Suprapubic skin (tissue), 4 donors: ENCODE measurements at regions not wholly inside any gene's neighbourhood (a gene's known extent, or its start where the extent isn't known, plus 50 kb on each side); places are given as distances from the start of the nearest gene placed in this dataset.

Source experiments
- DNase-seq, 2 donors: peaks; one replicate each; pipeline ENCODE4 v3.0.0-alpha.2; 2019; ENCODE audit warnings: low spot score in 2 of 2
- H3K27ac ChIP-seq: fragments of 200-600 bp; sonication (generic); one replicate; pipeline ENCODE4 v1.5.1; 2019
- H3K27me3 ChIP-seq: fragments of 200-600 bp; sonication (generic); one replicate; pipeline ENCODE4 v1.5.1; 2019
- H3K36me3 ChIP-seq: fragments of 200-600 bp; sonication (generic); one replicate; pipeline ENCODE4 v1.5.1; 2019
- H3K4me1 ChIP-seq: fragments of 200-600 bp; sonication (generic); one replicate; pipeline ENCODE4 v1.5.1; 2019
- H3K4me3 ChIP-seq: fragments of 200-600 bp; sonication (generic); one replicate; pipeline ENCODE4 v1.5.1; 2019; ENCODE audit warnings: mild to moderate bottlenecking
- H3K9me3 ChIP-seq: fragments of 200-600 bp; sonication (generic); one replicate; pipeline ENCODE4 v1.5.1; 2019
- EP300 ChIP-seq: sonication (generic); formaldehyde crosslinking; IDR thresholded peaks from one replicate; pipeline ENCODE4 v1.6.1; 2017; ENCODE audit warnings: antibody characterized with exemption
- POLR2A ChIP-seq, 2 donors: fragments of 450-650 bp; IDR thresholded peaks; one replicate each; pipeline ENCODE4 v1.6.1; 2017; ENCODE audit warnings: antibody characterized with exemption in 2 of 2, mild to moderate bottlenecking in 2 of 2, moderate library complexity in 2 of 2
- POLR2AphosphoS5 ChIP-seq, 3 donors: sonication (generic); formaldehyde crosslinking; IDR thresholded peaks; one replicate each; pipeline ENCODE4 v1.6.1; 2017; ENCODE audit warnings: antibody characterized with exemption in 3 of 3
- WGBS: methylation state at CpG from one replicate; pipeline ENCODE4 v1.1.5; 2018; 5-methylcytosine and 5-hydroxymethylcytosine counted together
- TF ChIP-seq, protein P1 (sequence below), 2 donors: fragments of 200-600 bp in 1 of 2; fragments of 450-650 bp in 1 of 2; sonication (generic) in 1 of 2; IDR thresholded peaks; one replicate each; pipeline ENCODE4 v1.5.1; 2016 to 2019; ENCODE audit warnings: antibody characterized with exemption in 2 of 2, mild to moderate bottlenecking in 1 of 2, moderate library complexity in 1 of 2

DNA sequence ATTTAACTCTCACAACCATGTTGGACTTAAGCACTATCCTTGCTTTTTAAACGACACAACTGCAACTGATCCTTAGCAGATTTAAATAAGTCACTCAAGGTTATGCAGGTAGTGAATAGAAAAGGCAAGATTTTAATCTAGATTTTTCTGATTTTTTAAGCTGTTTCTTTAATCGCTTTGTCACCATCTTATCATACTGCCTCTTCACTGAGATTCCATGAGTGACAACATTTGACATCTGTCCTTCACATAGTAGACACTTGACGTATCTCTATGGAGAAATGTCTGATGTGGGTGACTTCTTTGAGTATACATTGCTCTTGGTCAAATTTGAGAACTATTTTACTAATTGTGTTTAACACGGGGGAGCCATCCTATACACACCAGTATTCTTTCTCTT is 839.7 kb downstream of the GATA3 start:
- 98% methylated on average over 4 of the region's 4 CpGs for WGBS
- no peak for DNase-seq

DNA sequence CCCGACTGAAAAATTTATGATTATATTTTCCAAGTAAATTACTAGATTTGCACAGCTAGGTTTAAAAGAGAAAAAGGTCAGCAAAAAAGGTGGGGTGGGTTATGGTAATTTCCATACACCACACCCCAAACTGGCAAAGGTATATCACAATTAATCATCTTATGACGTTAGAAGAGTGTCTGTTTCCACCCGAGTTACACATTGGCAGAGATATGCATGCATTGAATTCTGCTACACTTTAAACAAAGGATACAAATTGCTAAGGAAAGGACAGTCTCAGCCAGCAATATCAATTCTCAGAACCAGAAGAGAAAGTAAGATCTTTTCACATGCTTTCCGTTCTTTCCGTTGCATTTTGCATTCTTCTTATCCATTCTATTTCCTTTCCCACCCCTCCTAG is 843.3 kb downstream of the GATA3 start:
- no peak overlapping the region for H3K4me3 ChIP-seq
- TF ChIP-seq EP300 (no peak), POLR2A (IDR thresholded peaks at IDR 0.05) (no peak), POLR2AphosphoS5 (IDR thresholded peaks at IDR 0.05) (no peak)
- TF ChIP-seq, protein P1, sequence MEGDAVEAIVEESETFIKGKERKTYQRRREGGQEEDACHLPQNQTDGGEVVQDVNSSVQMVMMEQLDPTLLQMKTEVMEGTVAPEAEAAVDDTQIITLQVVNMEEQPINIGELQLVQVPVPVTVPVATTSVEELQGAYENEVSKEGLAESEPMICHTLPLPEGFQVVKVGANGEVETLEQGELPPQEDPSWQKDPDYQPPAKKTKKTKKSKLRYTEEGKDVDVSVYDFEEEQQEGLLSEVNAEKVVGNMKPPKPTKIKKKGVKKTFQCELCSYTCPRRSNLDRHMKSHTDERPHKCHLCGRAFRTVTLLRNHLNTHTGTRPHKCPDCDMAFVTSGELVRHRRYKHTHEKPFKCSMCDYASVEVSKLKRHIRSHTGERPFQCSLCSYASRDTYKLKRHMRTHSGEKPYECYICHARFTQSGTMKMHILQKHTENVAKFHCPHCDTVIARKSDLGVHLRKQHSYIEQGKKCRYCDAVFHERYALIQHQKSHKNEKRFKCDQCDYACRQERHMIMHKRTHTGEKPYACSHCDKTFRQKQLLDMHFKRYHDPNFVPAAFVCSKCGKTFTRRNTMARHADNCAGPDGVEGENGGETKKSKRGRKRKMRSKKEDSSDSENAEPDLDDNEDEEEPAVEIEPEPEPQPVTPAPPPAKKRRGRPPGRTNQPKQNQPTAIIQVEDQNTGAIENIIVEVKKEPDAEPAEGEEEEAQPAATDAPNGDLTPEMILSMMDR (IDR thresholded peaks at IDR 0.05) = no peak
- H3K9me3 ChIP-seq = no peaks in the 10 kb centered on the region
- H3K27me3 ChIP-seq = peaks cover 7% of the 10 kb centered on the region
- no peaks in the 10 kb centered on the region for H3K36me3 ChIP-seq
- DNase-seq = no peak
- 69% methylated on average over 5 of the region's 5 CpGs for WGBS
- H3K27ac ChIP-seq = no peak overlapping the region
- no peaks in the 10 kb centered on the region for H3K4me1 ChIP-seq

More for the DNA sequence above, 839.7 kb downstream of the GATA3 start:
- Histone ChIP-seq H3K27me3 (peaks cover 7% of the 10 kb centered on the region), H3K27ac (no peak overlapping the region), H3K9me3 (no peaks in the 10 kb centered on the region), H3K36me3 (no peaks in the 10 kb centered on the region), H3K4me1 (no peaks in the 10 kb centered on the region), H3K4me3 (no peak overlapping the region)
- no peak for TF ChIP-seq EP300
- no peak for TF ChIP-seq POLR2A (IDR thresholded peaks at IDR 0.05)
- TF ChIP-seq, protein P1 (IDR thresholded peaks at IDR 0.05) = no peak
- no peak for TF ChIP-seq POLR2AphosphoS5 (IDR thresholded peaks at IDR 0.05)

DNA sequence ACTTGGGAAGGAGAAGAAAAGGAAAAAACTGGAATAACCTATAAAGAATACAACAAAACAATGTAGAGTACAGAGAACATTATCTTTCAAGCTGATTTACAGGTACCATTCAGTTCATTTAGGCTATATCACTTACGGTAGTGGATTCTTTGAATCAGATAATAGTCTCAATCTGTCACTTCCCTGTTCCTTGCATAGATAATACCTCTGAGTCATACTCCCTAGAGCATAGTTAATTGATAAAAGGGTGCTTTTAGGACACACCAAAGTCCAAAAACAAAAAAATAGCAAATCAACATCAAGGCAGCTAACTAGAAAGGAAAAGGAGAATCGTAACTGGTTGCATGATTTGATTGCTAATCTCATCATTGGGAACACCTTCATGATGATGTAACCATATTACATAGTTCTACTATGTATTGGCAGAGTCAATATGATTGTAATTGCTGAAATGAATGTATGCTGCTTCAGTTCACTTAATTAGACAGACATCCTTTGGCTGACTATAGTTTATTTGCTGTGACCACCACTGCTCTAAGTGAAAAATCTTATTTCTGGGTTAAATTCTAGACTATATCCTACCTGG is 844.4 kb downstream of the GATA3 start:
- DNase-seq = no peak
- peaks cover 7% of the 10 kb centered on the region for H3K27me3 ChIP-seq
- no peak overlapping the region for H3K27ac ChIP-seq
- H3K9me3 ChIP-seq = no peaks in the 10 kb centered on the region
- H3K4me3 ChIP-seq = no peak overlapping the region
- TF ChIP-seq POLR2A (IDR thresholded peaks at IDR 0.05) = no peak
- H3K36me3 ChIP-seq = no peaks in the 10 kb centered on the region
- H3K4me1 ChIP-seq = no peaks in the 10 kb centered on the region
- 47% methylated on average over 2 of the region's 2 CpGs for WGBS

DNA sequence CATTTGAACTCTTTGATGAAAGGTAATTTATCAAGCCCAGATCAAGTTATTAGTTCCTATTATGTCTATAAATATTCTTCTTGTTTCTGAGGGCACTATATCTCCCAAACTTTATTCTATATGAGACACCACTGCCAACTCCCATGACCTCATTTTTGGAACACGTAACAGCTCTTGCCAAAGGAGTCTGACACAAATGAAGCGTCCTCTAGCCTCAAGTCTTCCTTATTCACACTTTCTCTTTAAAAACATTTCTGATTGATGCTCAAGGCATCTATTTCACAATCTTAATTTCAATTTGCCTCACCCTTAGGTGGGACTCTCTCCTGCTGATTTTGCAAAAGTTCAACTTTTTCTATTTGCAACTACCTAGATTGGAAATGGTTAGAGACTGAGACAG is 848.4 kb downstream of the GATA3 start:
- H3K4me1 ChIP-seq = no peaks in the 10 kb centered on the region
- TF ChIP-seq EP300 = no peak
- TF ChIP-seq, protein P1 (IDR thresholded peaks at IDR 0.05) = no peak
- no peak for TF ChIP-seq POLR2A (IDR thresholded peaks at IDR 0.05)
- no peak for TF ChIP-seq POLR2AphosphoS5 (IDR thresholded peaks at IDR 0.05)
- H3K36me3 ChIP-seq = no peaks in the 10 kb centered on the region
- WGBS = 43% methylated on average over 2 of the region's 2 CpGs
- no peak for DNase-seq
- H3K27me3 ChIP-seq = no peaks in the 10 kb centered on the region
- no peaks in the 10 kb centered on the region for H3K9me3 ChIP-seq
- H3K27ac ChIP-seq = no peak overlapping the region
- H3K4me3 ChIP-seq = no peak overlapping the region

DNA sequence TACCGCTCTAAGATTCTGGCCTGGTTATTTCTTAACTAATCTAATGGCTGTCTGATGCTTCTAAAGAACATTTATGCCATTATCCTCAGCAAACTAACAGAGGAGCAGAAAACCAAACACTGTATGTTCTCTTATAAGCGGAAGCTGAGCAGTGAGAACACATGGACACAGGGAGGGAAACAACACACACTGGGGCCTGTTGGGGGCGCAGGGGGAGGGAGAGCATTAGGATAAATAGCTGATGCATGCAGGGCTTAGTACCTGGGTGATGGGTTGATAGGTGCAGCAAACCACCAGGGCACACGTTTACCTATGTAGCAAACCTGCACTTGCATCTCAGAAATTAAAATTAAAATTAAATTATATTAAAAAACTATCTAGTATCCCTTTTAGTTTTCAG is 853.5 kb downstream of the GATA3 start:
- no peak overlapping the region for H3K27ac ChIP-seq
- 88% methylated on average over 4 of the region's 4 CpGs for WGBS
- peaks cover 11% of the 10 kb centered on the region for H3K4me1 ChIP-seq
- H3K27me3 ChIP-seq = no peaks in the 10 kb centered on the region
- no peaks in the 10 kb centered on the region for H3K36me3 ChIP-seq
- DNase-seq = no peak
- H3K4me3 ChIP-seq = no peak overlapping the region
- no peak for TF ChIP-seq POLR2A (IDR thresholded peaks at IDR 0.05)
- TF ChIP-seq, protein P1 (IDR thresholded peaks at IDR 0.05) = no peak
- TF ChIP-seq POLR2AphosphoS5 (IDR thresholded peaks at IDR 0.05) = no peak
- no peak for TF ChIP-seq EP300
- H3K9me3 ChIP-seq = no peaks in the 10 kb centered on the region

DNA sequence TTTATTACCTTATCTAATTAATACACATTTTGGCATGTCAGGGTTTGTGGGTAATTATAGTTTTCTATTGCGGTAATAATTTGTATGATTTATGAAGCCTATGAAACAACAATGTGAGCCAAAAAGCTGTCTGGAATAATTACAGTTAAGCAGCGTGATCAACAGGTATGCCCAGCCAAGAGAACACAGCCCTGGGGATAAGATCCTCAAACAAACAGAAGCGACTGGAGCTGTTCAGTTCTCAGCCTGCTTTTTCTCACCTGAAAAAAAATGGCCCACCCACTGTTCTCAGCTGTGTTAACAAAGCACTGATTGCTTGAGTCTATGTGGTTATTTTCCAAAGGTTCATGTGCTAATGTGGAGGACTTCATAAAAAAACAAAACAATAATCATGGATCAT is 855.8 kb downstream of the GATA3 start:
- DNase-seq = no peak
- no peaks in the 10 kb centered on the region for H3K9me3 ChIP-seq
- no peaks in the 10 kb centered on the region for H3K27me3 ChIP-seq
- no peak for TF ChIP-seq POLR2AphosphoS5 (IDR thresholded peaks at IDR 0.05)
- no peak for TF ChIP-seq EP300
- no peak for TF ChIP-seq POLR2A (IDR thresholded peaks at IDR 0.05)
- TF ChIP-seq, protein P1 (IDR thresholded peaks at IDR 0.05) = no peak
- no peak overlapping the region for H3K4me3 ChIP-seq
- H3K4me1 ChIP-seq = peaks cover 11% of the 10 kb centered on the region
- WGBS = 34% methylated on average over 3 of the region's 3 CpGs
- H3K27ac ChIP-seq = no peak overlapping the region
- no peaks in the 10 kb centered on the region for H3K36me3 ChIP-seq
